ENCODE measurements at regions not wholly inside any gene's neighbourhood (a gene's known extent, or its start where the extent isn't known, plus 50 kb on each side); places are given as distances from the start of the nearest gene placed in this dataset.

DNA sequence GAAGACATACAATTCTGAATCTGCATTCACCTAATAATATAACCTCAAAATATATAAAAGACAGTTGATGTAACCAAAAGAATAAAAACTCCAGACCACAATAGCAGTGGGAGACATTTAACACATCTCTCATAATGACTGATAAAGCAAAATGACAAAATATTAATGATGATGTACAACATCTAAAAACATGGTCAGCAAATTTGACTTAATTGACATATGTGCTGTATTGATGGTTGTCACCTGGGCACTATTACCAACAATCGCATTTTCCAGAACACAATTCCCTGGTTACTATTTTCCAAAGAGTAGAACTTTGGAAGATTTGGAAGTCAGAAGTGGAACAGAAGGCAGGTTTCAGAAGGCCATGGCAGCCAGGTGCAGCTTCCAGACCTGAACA is 899.5 kb upstream of the CELF2 start:
- TF ChIP-seq CTCF (IDR thresholded peaks at IDR 0.05; ENCODE audit: borderline replicate concordance, insufficient read depth, low read depth, low read length): no peak
- H3K4me3 ChIP-seq (ENCODE audit: low read depth, low read length): no peak overlapping the region

GRCh38 chr10:10120671-10121070 is 897.0 kb upstream of the CELF2 start:
- TF ChIP-seq CTCF (IDR thresholded peaks at IDR 0.05; ENCODE audit: borderline replicate concordance, insufficient read depth, low read depth, low read length): no peak
- H3K4me3 ChIP-seq (ENCODE audit: low read depth, low read length): no peak overlapping the region

DNA sequence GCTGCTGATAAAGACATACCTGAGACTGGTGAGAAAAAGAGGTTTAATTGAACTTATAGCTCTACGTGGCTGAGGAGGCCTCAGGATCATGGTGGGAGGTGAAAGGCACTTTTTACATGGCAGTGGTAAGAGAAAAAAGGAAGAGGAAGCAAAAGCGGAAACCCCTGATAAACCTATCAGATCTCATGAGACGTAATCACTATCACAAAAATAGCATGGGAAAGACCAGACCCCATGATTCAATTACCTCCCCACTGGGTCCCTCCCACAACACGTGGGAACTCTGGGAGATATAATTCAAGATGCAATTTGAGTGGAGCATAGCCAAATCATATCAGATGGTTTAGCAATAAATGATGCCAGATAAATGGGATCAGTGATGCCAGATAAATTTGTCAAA is 892.0 kb upstream of the CELF2 start:
- no peak overlapping the region for H3K4me3 ChIP-seq (ENCODE audit: low read depth, low read length)
- TF ChIP-seq CTCF (IDR thresholded peaks at IDR 0.05; ENCODE audit: borderline replicate concordance, insufficient read depth, low read depth, low read length): no peak

- no peak overlapping the region for H3K4me3 ChIP-seq (ENCODE audit: low read depth, low read length)
- TF ChIP-seq CTCF (IDR thresholded peaks at IDR 0.05; ENCODE audit: borderline replicate concordance, insufficient read depth, low read depth, low read length): no peak
Measured at GRCh38 chr10:10126218-10126617, 891.5 kb upstream of the CELF2 start.

GRCh38 chr10:10128387-10128786 is 889.3 kb upstream of the CELF2 start:
- no peak overlapping the region for H3K4me3 ChIP-seq (ENCODE audit: low read depth, low read length)
- no peak for TF ChIP-seq CTCF (IDR thresholded peaks at IDR 0.05; ENCODE audit: borderline replicate concordance, insufficient read depth, low read depth, low read length)

GRCh38 chr10:10130686-10131085 is 887.0 kb upstream of the CELF2 start:
- no peak overlapping the region for H3K4me3 ChIP-seq (ENCODE audit: low read depth, low read length)

DNA sequence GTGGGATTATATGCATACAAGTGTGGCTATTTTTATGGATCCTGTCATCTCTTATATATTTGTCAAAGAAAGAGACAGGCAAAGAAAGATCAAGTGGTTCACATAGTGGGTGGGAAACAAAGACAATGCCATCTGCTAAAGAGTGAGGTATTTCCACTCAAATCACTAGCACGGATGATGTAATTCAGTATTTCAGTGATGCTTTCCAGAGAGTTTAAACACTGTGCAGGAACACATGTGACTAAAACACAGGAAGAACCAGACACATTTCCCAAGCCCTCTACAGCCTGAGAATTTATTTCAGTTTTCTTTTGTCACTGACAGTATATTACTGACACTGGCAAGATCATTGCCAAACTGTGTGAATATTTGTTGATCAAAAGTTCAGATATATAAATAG is 885.7 kb upstream of the CELF2 start:
- no peak overlapping the region for H3K4me3 ChIP-seq (ENCODE audit: low read depth, low read length)
- TF ChIP-seq CTCF (IDR thresholded peaks at IDR 0.05; ENCODE audit: borderline replicate concordance, insufficient read depth, low read depth, low read length): no peak

More at GRCh38 chr10:10130686-10131085, 887.0 kb upstream of the CELF2 start:
- no peak for TF ChIP-seq CTCF (IDR thresholded peaks at IDR 0.05; ENCODE audit: borderline replicate concordance, insufficient read depth, low read depth, low read length)

Data from GM12875 (cell line).